Left lobe of liver (tissue), 2 donors: ENCODE measurements at regions not wholly inside any gene's neighbourhood (a gene's known extent, or its start where the extent isn't known, plus 50 kb on each side); places are given as distances from the start of the nearest gene placed in this dataset.

Source experiments
- ATAC-seq: fragments of 200-7000 bp; cut with Tn5 transposase; one replicate; pipeline ENCODE4 v1.9.1; 2020; ENCODE audit warnings: mild to moderate bottlenecking, moderate library complexity
- DNase-seq: peaks from one replicate; pipeline ENCODE4 v3.0.0-alpha.2; 2020; ENCODE audit warnings: low spot score
- donor health status: DM: no; HTN: no; CAD: no; lungs with moderate emphysema.
- donor health status: DM: no; HTN: yes; CAD: no.

- ATAC-seq: no peak
- DNase-seq: no peak
These were observed 229.3 kb downstream of the CDCA7 start for GRCh38 chr2:173584000-173584399.

GRCh38 chr2:173584676-173585458 is 230.2 kb downstream of the CDCA7 start:
- ATAC-seq (no peak), DNase-seq (no peak)

GRCh38 chr2:173588931-173589369 is 234.3 kb downstream of the CDCA7 start:
- DNase-seq (no peak), ATAC-seq (no peak)

- no peak for ATAC-seq
- no peak for DNase-seq
These were observed 235.1 kb downstream of the CDCA7 start for GRCh38 chr2:173589604-173590275.

- no peak for ATAC-seq
- DNase-seq: no peak
These were observed 235.7 kb downstream of the CDCA7 start for GRCh38 chr2:173590276-173590861.

- ATAC-seq: no peak
- no peak for DNase-seq
These were observed 238.4 kb downstream of the CDCA7 start for GRCh38 chr2:173593109-173593508.

GRCh38 chr2:173596244-173596643 is 241.6 kb downstream of the CDCA7 start:
- ATAC-seq: no peak
- no peak for DNase-seq

GRCh38 chr2:173598525-173598924 is 243.9 kb downstream of the CDCA7 start:
- ATAC-seq (no peak), DNase-seq (no peak)

- ATAC-seq (no peak), DNase-seq (no peak)
These were observed 245.2 kb downstream of the CDCA7 start for GRCh38 chr2:173599821-173600359.

GRCh38 chr2:173602153-173602795 is 247.6 kb downstream of the CDCA7 start:
- no peak for DNase-seq
- no peak for ATAC-seq

- ATAC-seq (no peak), DNase-seq (no peak)
These were observed 251.3 kb downstream of the CDCA7 start for GRCh38 chr2:173605994-173606393.

GRCh38 chr2:173606619-173607248 is 252.1 kb downstream of the CDCA7 start:
- ATAC-seq: no peak
- no peak for DNase-seq

- ATAC-seq: no peak
- DNase-seq: no peak
These were observed 253.1 kb downstream of the CDCA7 start for GRCh38 chr2:173607606-173608311.

GRCh38 chr2:173611121-173611520 is 256.4 kb downstream of the CDCA7 start:
- ATAC-seq (no peak), DNase-seq (no peak)

GRCh38 chr2:173612354-173612753 is 257.7 kb downstream of the CDCA7 start:
- no peak for DNase-seq

GRCh38 chr2:173613386-173613785 is 258.7 kb downstream of the CDCA7 start:
- DNase-seq (no peak), ATAC-seq (no peak)

More at GRCh38 chr2:173612354-173612753, 257.7 kb downstream of the CDCA7 start:
- ATAC-seq: no peak

GRCh38 chr2:173614265-173614930 is 259.7 kb downstream of the CDCA7 start:
- ATAC-seq (no peak), DNase-seq (no peak)

GRCh38 chr2:173623438-173624319 is 269.0 kb downstream of the CDCA7 start:
- DNase-seq (no peak), ATAC-seq (no peak)

GRCh38 chr2:173625315-173625714 is 270.6 kb downstream of the CDCA7 start:
- ATAC-seq (no peak), DNase-seq (no peak)
